GM19023 (cell line): ENCODE measurements at regions not wholly inside any gene's neighbourhood (a gene's known extent, or its start where the extent isn't known, plus 50 kb on each side); places are given as distances from the start of the nearest gene placed in this dataset.
"Not testable (repeated sequence)": the region's sequence is repeated elsewhere in the genome, so short reads cannot be mapped to it uniquely, and the experiment has no call there.

ENCODE experiments used
- ATAC-seq: cut with Tn5 transposase; IDR thresholded peaks from one replicate; pipeline ENCODE4 v1.9.1; 2021; ENCODE audit warnings: mild to moderate bottlenecking, moderate library complexity; ENCODE audit not compliant: unreplicated experiment

DNA sequence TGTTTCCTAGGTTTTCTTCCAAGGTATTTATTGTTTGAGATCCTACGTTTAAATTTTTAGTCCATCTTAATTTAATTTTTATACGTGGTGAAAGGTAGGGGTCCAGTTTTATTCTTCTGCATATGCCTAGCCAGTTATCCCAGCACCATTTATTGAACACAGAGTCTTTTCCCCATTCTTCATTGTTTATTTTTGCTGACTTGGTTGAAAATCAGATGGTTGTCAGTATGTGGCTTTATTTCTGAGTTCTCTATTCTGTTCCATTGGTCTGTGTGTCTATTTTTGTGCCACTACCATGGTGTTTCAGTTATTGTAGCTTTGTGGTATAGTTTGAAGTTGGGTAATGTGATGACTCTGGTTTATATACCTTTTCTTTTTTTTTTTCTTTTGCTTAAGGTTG is 753.0 kb upstream of the GOT2 start:
- no peak for ATAC-seq

DNA sequence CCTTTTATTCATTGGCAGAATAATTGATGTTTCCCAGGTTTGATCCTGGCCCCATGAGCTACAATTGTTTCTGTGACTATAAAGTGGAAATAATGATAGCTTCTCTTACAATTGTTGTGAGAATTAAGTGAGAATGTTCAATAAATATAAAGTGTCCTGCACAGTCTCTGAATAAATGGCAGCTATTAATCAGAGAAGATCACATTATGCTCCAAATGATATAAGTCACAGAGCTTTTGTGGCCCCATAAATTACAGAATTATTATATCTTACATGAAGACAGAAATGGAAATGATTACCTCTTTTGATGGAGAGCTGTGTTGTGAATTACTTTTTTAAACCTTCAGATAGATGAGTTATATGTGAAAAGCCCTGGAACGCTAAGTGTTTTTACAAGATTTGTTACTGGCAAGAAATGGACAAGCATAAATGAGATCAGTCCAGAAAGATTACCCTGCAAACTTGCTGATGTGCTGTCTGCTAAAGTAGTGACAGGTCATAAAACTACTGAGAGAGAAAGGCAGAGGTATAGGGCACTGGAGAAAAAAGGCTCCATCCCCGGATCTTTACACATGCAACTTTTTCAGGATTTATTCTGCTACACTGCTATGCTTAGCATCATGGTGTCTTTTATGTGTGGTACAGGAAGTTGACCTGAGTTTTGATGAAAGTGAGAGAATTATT is 750.9 kb upstream of the GOT2 start:
- no peak for ATAC-seq

DNA sequence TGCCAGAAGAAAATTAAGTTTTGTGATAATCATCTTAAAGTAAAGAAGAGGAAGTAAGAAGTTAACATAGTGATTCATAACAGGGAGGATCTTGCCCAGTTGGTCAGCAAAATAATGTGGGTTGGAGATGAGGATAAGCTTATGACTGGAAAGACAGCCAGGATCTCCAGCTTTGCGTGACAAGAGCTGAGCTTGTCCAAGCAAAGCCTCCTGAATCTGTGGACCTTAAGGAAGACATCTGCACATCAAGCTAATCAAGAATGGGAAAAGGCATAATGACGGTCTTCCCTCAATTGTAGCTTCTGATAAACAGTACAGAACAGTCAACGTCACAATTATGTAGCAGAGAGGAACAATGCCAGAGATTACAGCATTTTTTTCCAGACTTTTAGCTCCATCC is 744.7 kb upstream of the GOT2 start:
- no peak for ATAC-seq

DNA sequence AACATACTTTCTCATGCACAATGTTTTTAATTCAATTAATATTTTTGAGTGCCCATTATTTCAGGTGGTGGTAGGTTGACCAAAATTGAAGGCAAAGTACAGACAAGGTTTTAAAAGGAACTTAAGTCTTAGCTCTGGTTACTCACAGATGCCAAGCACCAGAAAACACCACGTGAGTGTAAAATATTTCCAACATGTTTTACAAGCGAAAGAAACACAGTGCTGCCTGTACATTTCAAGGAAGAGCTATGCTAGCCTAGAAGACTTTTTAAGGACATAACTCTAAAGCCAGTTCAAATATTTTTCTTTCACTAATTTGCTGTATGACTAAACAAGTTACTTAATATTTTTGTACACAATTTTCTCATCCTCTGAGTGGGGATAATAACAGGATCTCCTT is 736.4 kb upstream of the GOT2 start:
- no peak for ATAC-seq

DNA sequence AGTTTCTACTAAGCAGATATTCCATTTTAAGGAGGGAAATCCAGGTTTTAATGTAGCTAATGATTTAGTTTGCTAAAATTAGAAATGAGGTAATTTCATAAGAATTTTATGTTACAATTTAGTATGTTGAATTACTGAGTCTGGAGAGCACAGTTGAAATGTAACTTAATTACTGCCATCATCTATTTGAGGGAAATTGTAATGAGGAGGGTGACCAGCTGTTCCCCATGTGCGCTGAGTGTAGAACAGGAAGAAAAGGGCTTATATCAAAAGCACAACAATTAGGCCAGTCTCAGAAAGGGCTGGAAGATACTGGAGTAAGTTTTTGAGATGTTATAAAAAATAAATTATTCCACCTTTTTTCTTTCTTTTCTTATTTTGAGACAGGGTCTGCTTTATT is 735.1 kb upstream of the GOT2 start:
- no peak for ATAC-seq

DNA sequence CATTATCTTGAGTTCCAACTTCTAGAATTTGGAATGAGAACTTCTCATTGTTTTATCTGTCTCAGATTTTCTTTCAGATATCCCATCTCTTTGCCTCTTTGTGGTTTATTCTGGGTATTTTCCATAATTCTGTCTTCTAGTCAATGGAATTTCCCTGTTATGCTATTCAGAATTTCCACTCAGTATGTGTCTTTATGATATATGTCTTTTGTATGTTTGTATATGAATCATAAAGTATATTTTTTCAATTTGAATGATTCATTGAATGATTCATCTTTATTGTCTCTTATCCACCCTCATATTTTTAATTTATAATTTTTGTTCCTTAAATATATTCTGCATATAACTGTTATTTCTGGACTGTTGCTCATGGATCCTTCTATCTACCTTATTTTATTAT is 729.7 kb upstream of the GOT2 start:
- ATAC-seq: no peak

DNA sequence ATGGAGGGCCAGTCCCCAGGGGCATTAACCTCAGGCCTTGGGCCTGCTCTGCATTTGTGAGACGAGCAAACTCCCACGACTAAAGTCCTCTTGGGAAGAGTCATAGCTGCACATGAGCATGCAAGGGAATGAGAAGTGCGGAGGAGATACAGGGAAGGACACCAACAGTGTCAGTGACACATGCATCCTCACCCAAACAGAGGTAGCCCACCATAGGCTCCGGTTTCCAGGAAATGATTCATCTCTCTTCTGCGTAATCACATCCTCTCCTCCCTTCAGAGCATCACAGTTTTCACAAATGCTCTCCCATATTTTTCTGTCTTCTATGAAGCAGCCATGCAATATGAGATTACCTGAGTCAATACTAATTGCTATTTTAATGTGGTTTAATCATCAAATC is 725.7 kb upstream of the GOT2 start:
- ATAC-seq: no peak

DNA sequence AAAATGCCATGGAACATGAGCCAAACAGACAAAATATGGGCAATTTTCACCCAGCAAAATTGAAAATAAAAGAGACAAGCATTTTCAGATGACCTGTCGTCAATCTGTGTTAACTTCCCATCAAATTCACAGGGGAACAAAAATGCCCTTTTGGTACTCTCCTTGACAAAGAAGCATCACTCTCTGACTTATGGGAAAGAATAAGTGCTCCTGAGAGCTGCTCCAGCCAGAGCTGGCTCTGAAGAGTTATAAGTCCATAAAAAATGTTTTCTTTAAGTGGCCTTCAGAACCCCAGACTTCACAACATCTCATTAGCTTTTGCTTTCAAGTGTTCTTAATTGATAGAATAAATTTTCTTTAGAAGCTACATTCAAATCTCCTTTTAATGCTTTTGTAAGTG is 721.4 kb upstream of the GOT2 start:
- ATAC-seq: no peak

DNA sequence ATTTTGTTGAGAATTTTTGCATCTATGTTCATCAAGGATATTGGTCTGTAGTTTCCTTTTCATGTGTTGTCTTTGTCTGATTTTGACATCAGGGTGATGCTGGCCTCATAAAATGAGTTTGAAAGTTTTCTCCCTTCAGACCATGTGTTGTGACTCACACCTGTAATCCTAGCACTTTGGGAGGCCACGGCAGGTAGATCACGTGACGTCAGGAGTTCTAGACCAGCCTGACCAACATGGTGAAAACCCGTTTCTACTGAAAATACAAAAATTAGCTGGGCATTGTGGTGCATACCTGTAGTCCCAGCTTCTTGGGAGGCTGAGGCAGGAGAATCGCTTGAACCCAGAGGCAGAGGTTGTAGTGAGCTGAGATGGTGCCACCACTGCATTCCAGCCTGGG is 716.4 kb upstream of the GOT2 start:
- not testable (repeated sequence) for ATAC-seq

DNA sequence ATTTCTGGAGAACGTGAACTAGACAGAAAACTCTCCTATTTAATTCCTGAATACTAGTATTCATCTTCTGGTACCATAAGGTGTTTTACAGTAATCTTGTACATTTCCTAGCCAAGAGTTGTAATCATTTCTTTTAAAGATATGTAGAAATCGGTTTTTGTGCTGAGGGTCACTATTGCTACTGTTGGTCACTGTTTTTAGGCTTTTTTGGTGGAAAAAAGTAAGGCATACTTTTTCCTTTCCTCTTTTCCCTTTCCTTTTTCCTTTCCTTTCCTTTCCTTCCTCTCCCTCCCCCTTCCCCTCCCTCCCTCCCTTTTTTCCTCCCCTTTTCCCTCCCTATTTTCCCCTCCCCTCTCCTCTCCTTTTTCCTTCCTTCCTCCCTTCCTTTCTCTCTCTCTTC is 706.4 kb upstream of the GOT2 start:
- no peak for ATAC-seq

DNA sequence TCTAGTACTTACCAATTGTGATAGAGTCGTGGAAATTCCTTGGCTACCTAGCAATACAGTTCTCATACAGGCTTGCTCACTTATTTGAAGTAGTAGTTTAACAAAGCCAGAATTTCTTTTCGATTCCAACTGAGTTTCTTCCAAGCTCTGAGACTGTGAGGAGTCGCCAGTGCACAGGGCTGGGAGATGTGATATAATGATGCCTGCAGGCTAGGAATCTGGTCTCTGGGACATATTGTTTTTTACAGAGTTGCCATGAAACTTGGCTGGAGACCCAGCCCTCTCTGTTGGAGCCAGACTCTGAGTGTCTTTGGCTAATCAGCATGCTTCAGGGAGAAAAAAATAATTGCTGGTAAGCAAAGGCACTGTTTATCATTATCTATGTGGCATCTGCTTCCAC is 698.8 kb upstream of the GOT2 start:
- no peak for ATAC-seq

DNA sequence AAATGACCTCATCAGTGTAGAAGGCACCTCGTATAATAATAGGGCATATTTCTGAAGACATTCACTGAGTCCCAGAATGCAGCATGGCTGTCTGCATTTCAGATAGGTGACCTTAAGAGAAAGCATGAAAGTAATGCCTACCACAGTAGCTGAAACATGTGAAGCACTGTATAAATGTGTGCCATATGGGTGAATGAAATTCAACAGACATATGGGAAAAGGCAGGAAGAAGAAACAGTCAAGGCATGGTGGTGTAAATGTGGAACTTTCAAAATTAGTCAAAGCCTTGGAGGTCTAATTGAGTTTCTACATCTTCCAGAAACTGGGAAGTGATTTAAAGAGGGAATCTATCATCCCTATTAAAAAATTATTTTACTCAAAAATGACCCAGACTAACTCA is 698.2 kb upstream of the GOT2 start:
- ATAC-seq: no peak

DNA sequence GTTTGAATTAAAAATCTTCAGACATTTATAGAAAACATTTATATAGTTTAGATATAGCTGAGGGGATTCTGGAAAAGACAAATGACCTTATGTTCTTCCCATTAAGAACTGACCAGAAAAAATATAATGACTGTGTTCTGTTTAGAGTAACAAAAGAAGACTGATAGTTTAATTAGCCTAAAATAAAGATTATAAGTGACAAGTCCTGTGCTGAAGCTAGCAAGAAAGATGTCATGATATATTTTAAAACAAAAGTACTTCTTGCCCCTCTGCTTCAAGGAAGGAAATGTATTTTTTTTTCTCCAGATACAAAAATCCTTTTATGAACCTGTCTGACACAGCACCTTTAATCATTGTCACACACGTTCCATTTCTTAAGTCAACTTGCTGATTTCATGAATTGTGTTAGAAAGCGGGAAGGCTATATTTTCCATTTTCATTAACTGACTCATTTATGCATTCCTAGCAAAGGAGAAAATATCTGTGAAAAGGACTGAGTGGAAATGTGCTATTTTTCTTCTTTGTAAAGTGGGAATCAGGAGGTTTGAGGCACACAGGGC is 690.7 kb upstream of the GOT2 start:
- no peak for ATAC-seq

DNA sequence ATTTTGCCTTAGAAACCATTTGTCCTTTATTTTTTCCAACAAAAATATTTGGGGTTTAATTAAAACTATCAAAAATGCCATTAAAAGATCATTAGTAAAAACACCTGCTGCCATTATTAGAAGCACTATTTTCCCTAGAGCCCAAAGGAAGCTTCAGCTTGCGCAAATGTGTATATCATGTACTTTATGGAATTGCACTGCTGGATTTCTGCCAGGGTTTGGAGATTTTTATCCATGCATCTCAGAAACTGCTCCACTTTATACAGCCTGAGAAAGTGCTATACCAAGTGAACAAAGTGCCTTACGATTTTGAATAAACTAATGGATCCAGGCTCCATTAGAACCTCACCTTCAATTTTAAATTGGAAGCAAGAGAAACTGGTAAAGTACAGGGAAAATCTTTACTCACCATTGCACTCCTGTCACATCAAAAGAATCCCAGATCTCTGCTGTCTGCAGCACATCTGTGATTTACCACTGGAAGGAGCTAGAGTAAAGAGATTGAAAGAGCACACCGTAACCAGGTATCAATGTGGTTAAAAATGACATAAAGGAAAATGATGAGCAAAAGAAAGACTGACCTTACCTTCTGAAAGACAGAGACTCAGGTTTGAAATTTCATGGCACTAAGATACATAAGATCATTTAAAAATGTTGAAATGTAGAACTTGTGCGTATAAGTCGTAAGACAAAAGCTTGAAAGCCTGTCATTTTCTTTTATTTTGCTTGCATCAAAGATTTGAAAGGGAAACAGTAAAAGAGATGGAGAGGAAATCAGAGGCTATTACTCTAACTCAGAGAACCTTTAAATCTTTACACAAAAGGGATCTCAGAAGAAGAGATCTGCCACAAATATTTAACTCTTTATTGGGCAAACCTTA is 678.1 kb upstream of the GOT2 start:
- no peak for ATAC-seq

DNA sequence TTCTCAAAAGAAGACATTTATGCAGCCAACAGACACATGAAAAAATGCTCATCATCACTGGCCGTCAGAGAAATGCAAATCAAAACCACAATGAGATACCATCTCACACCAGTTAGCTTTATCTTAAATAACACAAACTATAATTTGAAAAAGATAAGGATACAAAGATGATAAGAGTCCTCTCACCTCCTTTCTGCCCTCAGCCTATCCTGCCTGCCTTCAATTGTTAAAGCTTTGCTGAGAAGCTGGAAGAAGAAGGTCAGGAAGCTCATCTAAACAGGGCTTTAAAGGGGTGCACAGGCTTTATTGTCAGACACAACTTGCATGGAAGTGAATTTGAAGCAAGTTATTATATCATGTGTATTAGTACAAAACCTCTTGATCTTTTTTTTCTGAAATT is 676.3 kb upstream of the GOT2 start:
- ATAC-seq: no peak

DNA sequence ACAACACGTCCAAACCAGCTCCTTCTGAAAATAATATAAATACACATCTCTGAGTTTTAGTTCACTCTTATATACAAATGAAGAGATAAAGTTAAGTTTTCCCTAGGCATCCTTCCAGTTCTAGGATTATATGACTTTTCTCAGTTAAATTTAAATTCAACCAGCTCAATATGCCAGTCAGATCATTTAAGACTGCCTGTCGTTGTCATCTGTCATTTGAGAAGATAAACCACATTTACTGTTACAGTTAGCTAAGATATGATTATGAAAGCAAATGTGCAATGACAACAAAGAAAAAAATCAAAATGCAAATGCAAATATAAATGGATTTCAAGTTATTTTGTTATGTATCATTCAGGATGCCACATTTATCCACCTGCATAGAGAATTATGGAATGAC is 671.7 kb upstream of the GOT2 start:
- ATAC-seq: no peak

DNA sequence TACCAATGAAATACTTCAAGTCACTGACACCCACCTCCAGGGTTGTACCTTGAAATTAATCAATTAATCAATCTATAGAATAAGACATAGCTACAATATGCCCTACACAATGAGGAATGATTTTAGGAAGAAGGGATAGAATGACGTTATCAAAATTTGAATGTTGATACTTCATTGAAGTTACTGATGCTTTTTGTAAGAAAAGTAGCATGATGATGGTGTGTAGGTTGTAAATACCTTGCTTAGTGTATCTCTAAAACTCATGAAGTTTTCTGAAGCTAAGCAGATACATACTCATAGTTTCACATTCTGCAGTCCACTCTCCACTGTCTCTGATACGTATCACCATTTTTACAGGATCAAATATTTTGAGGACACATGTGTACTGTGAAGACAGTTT is 670.4 kb upstream of the GOT2 start:
- no peak for ATAC-seq

DNA sequence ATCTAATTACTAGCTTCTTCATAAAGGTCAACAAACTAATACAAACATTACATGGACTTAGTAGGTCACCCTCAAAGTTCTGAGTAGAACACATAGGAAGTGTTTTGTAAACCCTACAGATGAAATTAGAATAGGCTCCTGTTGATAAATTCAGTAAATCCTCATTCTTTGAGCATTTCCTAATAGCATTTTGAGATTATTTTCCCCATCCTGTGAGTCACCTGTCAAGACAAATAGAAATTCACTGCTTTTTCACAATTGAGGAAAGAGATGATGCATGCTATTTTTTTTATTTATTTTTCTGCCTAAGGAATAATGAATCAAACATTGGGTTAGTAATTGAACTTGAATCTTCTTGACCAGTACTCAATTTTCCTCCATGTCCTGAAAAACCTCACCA is 666.7 kb upstream of the GOT2 start:
- ATAC-seq: no peak

DNA sequence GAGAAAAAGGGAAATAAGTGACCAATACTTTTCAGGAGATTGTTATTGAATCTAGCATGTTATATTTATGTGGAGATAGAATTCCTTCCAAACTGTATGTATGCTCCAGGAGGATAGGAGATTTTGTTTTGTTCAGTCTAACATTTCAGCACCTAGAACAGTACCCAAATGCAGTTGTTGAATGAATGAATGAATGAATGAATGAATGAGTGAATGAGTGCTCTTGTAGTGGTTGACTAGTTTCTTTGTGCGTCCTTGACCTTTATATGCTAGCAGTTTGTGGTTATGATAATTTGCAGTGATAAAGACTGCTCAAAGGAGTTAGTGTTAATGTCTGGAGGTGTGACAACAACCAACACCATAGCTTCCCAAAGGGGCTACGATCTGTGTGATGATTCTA is 663.5 kb upstream of the GOT2 start:
- ATAC-seq: no peak

DNA sequence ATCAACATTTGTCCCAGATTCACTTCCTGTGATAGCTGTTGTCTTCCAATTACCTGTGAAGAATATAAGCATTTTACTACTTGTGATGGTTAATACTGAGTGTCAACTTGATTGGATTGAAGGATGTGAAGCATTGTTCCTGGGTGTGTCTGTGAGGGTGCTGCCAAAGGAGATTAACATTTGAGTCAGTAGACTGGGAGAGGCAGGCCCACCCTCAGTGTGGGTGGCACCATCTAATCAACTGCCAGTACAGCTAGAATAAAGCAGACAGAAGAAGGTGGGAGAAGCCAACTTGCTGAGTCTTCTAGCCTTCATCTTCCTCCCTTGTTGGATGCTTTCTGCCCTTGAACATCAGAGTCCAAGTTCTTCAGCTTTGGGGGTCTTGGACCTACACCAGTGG is 660.4 kb upstream of the GOT2 start:
- no peak for ATAC-seq

DNA sequence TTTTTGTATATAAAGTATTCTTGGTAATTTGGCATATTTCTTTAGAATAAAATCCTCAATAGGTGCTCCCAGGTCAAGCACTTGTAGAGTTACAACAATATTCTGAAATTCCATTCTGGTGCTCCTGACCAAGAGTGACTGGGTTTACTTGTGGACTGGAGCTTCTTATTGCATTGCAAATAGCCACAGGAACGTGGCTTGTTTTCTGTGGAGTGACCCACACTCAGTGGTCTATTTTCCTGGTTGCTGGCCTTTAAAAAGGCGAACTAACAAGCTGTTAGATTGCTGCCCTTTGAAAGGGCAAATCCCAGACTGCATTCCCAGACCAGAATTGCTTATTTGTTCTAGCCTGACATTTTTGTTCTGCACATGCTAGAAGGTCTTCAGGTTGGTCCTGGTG is 658.8 kb upstream of the GOT2 start:
- no peak for ATAC-seq

DNA sequence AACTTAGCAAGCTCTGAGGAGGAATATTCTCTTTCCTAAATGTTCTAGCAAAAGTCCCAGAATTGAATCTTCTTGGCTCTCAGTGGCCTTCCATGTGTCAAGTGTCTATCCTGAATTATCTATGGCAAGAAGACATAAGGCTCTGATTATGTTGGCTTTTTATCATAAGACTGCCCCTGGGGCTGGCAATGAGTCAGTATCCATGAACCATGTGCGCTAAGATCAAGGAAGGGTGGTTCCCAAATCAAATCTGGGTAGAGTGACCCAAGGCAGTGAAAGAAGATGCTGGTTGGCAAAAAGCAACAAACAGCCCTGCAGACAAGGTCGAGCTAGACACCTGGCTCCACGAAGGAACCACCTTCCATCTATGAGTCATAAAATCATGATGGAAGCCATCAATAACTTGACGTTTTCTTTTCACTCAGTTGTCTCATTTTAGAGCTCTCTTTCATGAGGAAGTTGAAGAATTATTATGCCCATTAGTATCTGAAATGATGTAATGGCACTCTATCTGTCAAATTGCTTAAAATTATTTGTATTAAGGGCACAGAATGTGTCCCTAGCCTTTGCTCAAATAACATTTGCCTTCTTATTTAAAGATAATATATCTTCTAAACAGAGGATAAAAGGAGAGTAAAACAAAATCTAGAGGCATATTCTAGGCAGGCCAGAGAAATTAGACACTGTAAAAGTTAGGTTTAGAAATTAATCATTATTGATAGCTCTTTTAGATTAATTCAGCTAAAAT is 657.7 kb upstream of the GOT2 start:
- ATAC-seq: no peak
